Activated CD4-positive, alpha-beta T cell treated with anti-CD3 and anti-CD28 coated beads, Interleukin-2, Interleukin-4, amounts not matched to agents 100 ng/mL and 50 ng/mL, durations not matched to agents 16 hours and 8 hours (primary cell): ENCODE measurements at regions not wholly inside any gene's neighbourhood (a gene's known extent, or its start where the extent isn't known, plus 50 kb on each side); places are given as distances from the start of the nearest gene placed in this dataset.

ENCODE experiments used
- DNase-seq: peaks from one replicate; pipeline ENCODE4 v3.0.0-alpha.2; 2020; ENCODE audit warnings: low spot score

DNA sequence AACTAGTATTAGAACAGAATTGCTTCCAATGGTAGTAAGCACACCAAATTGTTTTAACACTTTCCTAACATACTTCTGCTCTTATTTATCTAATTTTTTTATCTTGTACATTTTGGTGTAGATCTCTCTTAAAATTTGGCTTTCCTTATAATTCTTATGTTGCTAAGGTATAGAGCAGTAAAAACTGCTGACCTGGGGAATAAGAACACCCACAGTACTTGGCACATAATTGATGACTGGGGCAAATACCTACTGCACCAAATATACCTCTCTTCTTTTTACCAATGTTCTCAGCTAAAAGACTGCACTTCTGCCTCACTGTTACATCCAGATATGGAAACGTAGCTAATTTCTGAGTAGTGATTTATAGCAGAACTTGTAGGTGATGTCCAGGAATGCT, 642.2 kb downstream of the LIG4 start:
- DNase-seq, result no peak

GRCh38 chr13:107572156-107572555, 643.2 kb downstream of the LIG4 start:
- no peak for DNase-seq

GRCh38 chr13:107568181-107568580, 647.2 kb downstream of the LIG4 start:
- DNase-seq, result no peak

DNA sequence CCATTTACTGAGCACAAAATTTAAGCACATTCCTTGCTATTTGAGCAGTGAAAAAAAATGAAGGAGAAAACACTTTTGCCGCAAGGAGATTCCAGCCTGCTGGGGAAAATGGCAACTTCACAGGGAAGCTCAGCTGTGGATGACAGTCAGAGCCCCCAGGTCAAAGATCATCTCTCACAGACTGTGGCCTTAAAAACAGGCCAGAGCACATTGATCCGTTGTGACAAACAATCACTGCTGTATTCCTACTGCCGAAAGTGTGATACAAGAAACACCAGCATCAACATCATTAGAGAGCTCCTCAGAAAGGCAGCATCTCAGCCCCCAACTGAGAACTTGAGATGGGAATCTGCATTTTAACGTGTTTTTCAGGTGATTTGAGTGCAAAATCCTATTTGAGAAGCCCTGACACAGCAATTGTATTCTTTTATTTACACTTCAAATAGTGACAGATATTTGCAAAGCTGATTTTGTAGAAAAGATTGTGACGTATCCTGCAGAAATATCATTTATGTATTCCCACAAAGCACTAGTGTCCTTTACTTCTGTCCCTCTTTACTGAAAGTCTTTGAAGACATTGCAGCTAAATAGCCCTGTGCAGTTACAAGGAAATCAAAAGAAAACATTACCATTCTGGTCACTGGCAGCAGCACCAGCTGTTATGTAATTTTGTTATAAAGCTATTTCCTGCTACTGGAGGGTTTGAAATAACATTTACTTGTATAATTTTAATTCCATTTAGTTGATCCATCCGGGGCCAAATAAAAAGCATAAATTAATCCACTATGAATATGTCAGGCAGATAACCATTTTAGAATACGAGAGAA, 652.0 kb downstream of the LIG4 start:
- no peak for DNase-seq

DNA sequence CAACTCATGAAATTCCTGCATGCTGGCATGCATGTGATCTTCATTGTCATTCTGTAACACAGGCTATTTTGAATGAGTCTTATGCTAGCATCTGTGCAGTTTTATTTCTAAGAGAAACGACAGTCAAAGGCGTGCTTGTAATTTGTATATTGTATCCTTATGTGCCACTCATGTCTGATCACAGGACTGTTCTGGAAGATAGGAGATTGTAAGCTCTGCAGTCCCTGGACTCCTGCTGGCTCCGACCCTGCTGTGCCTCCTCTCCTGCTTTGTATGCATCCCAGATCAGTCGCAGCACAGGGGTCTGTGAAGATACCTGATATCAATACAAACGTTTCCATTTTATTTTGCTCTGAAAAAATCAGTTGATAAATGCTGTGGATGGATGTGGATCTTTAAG, 653.1 kb downstream of the LIG4 start:
- no peak for DNase-seq

- DNase-seq, result no peak
Measured at GRCh38 chr13:107554460-107554859, 660.9 kb downstream of the LIG4 start.

GRCh38 chr13:107553838-107554237, 661.5 kb downstream of the LIG4 start:
- no peak for DNase-seq

DNA sequence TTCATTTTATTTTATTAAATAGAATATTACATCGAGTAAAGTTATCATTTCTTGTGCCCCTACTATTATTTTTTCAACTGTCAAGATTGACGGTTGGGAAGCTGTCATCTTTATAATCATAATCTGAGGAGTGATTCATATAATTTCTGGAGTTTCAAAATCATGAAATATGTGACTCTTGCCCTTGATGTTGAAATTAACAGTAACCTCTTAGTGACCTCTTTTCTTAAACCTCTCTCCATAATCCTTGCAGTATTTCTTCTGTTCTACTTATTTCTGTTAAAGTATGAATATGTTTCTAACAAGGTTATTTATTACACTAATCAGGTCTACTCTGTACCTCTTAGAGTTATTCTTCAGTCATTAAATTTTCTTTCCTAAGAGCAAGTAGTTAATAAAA, 663.8 kb downstream of the LIG4 start:
- no peak for DNase-seq

DNA sequence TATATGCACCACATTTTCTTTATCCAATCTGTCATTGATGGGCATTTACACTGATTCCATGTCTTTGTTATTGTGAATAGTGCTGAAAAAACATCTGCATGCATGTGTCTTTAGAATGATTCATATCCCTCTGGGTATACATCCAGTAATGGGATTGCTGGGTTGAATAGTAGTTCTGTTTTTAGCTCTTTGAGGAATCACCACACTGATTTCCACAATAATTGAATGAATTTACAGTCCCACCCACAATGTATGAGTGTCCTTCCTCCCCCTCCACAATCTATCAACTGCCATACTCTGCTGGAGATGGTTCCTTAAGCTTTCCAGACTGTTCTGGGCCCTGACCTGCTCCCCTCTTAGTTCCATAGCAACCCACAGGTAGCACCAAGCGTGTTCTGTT, 667.0 kb downstream of the LIG4 start:
- no peak for DNase-seq

DNA sequence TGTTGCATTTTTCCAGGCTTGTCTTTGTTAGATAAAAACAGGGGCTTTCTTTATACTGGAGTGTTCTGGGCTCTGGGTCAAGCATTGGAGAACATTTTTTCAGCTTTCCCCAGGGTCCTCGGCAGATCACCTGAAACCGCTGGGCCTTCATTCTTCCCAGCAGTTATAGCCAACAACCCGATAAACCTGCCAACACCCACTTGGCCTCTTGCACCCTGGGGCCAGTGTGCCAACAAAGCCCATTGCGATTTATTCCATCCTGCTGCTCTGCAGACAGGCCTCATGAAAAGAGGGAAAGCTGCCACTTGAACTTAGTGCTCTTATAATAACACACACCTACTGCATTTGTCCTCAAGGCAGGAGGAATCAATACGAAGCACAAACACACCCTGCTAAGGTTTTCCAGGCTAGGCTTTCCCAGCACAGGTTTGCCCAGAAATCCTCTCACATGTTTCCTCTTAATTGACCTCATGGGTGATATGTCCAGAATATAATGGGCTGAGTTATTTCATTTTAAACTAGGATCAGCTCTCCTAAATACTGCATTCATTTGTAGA, 669.3 kb downstream of the LIG4 start:
- no peak for DNase-seq

- no peak for DNase-seq
Measured at GRCh38 chr13:107534548-107534947, 680.8 kb downstream of the LIG4 start.

DNA sequence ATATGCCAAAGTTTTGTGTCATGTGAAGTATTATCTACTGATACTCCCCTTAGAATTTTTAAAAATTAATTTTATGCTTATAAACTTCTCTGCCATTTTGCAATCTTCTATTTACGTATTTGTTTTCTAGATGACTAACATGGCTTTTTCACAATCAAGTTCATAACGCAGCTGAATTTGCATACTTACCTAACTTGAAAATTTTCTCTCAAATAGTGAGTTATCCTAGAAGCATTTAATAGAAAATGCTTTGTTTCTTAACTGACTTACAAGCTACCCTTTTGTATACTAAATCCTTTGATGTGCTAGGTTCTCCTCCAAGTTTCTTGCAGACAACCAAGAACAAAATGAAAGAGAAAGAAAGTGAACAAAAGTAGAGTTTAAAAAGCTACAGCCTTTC, 683.5 kb downstream of the LIG4 start:
- no peak for DNase-seq

GRCh38 chr13:107531180-107531579, 684.2 kb downstream of the LIG4 start:
- DNase-seq, result no peak

DNA sequence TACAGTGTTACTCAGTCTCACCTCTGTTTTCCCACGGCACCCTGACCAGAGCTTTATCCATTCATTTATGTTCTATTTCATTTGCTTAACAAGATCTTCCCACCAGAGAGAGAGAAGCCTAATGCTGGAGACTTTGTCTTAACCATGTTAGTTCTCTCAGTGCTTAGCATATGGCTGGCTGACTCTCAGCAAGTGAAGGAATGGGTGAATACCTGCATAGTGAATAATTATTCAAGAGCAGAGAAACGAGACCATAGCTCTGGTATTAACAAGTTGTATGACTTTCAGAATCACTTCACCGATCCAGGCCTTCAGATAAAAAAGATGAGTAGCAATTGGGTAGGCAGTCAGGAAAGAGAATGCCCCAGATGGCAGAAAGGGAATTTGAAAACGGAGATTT, 686.3 kb downstream of the LIG4 start:
- no peak for DNase-seq

DNA sequence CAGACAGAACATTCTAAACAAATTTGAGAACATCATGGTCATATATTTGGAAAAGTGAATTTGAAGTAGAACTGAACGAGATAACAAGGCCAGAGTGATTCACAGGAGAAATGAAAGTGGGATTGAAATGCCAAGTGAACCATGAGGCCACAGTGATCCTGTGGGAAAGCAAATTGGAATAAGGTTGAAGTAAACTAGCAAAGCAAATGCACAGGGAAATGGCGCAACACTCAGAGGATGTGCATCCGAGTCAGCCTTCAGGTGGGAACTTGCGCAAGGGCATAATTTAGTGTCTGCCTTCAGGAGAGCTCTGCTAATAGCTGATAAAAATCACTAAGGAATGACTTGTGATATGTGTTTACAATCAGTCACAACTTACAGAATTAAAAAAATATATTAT, 696.6 kb downstream of the LIG4 start:
- no peak for DNase-seq

DNA sequence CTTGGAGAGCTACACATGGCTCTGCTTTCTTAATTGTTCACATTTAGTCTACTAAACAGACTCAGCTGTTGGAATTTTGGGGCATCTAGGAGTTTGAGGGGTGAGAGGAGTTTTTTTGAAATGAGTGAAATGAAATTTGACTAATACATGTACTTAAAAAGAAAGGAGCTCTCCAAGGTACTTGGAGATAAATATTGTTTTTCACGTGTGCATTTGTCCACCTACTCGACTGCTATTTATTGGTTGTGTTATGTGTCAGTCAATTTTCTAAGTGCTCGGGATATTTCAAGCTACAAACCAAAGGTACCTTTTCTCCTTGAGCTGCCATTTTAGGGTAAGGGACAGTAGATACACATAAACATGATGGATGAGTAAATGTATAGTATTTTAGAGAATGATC, 697.0 kb downstream of the LIG4 start:
- DNase-seq, result no peak

GRCh38 chr13:107516517-107516916, 698.8 kb downstream of the LIG4 start:
- no peak for DNase-seq

DNA sequence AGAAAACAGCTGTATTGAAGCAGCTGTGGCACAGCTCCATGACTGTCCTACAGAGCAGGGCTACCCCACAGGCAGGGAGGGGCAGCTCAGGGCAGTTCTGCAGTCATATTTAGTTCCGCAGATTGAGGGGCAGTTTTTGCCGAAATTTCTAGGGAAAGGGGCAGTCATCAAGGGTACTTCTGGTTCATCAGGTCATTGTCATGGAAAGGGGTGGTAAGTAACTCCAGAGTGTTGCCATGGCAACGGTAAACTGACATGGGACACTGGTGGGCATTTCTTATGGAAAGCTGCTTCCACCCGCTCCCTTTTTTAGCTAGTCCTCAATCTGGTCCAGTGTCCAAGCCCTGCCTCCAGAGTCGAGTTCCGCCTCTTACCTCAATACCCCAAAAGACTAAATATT, 702.8 kb downstream of the LIG4 start:
- DNase-seq, result no peak

- no peak for DNase-seq
Measured at GRCh38 chr13:107497661-107498060, 717.7 kb downstream of the LIG4 start.

DNA sequence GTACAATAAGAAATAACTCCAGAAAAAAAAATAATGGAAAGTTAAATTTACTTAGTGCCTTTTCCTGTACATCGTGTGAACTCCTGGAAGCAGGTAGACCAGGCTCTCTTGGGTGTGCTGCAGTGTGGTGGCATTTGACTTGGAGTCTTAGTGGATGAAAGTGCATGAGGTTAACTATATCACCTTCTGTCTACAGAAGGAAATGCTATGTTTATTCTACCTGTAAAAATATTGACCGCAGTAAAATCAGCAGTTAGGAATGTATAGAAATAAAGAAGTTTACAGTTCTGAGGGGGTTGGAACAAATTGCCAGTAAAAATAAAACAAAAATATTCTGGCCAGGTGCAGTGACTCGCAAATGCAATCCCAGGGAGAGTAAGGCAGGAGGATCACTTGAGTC, 722.1 kb downstream of the LIG4 start:
- no peak for DNase-seq

GRCh38 chr13:107482688-107483087, 732.6 kb downstream of the LIG4 start:
- DNase-seq, result no peak

- no peak for DNase-seq
Measured at GRCh38 chr13:107480130-107480529, 735.2 kb downstream of the LIG4 start.

GRCh38 chr13:107477772-107478379, 737.5 kb downstream of the LIG4 start:
- DNase-seq, result no peak
